ENCODE measurements at regions not wholly inside any gene's neighbourhood (a gene's known extent, or its start where the extent isn't known, plus 50 kb on each side); places are given as distances from the start of the nearest gene placed in this dataset.

DNA sequence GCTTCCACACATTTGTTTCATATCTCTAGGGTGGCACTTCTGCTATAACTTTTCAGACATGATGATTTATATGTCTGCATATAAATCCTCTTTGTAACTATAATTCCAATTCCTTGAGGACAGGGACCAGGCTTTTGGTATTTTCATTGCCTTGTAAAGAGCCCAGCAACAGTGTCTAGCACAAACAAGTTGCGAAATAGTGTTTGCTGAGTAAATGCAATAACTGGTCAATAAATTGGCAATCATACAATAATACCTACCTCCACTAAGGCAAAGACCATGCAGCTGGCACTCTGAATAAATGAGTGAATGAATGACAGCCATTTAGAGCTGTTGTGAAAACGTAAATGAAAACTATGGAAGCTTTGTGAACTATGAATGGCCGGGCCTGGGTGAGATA is 564.0 kb upstream of the ZNF462 start:
- Histone ChIP-seq H3K23ac (ENCODE audit: low read length in 2 of 2) (no peak overlapping the region), H4K91ac (ENCODE audit: low read length) (no peak overlapping the region), H2BK15ac (ENCODE audit: low read depth, poor library complexity, severe bottlenecking) (no peak overlapping the region), H3K27me3 (ENCODE audit: control insufficient read depth in 1 of 2, insufficient read depth in 1 of 2, low read length in 2 of 2) (no peaks in the 10 kb centered on the region), H3K79me1 (replicated peaks; ENCODE audit: low read length, poor library complexity, severe bottlenecking) (no peaks in the 10 kb centered on the region), H3K18ac (ENCODE audit: low read depth in 1 of 2, low read length in 2 of 2) (no peak overlapping the region), H3K9ac (ENCODE audit: low read length) (no peak overlapping the region), H3K27ac (ENCODE audit: low read length, poor library complexity, severe bottlenecking) (no peak overlapping the region), H2BK12ac (ENCODE audit: low read length in 2 of 2) (no peak overlapping the region), H3K36me3 (ENCODE audit: control insufficient read depth in 1 of 2, insufficient read depth in 2 of 2, low read depth in 1 of 2, low read length in 2 of 2) (no peaks in the 10 kb centered on the region), H3K14ac (ENCODE audit: low read length in 2 of 2) (no peak overlapping the region), H2AFZ (ENCODE audit: low read depth, low read length) (no peak overlapping the region), H2BK5ac (ENCODE audit: low read depth, low read length, poor library complexity, severe bottlenecking) (no peak overlapping the region), H4K8ac (ENCODE audit: low read length) (no peak overlapping the region), H3K4me3 (ENCODE audit: insufficient read depth in 1 of 2, low read depth in 1 of 2, low read length in 2 of 2) (no peak overlapping the region), H3K4me1 (ENCODE audit: control insufficient read depth, insufficient read depth, low read depth, low read length) (no peaks in the 10 kb centered on the region), H3K9me3 (ENCODE audit: control insufficient read depth, low read length) (no peaks in the 10 kb centered on the region), H3K4ac (ENCODE audit: low read depth in 1 of 2, low read length in 2 of 2) (no peak overlapping the region), H2AK5ac (ENCODE audit: low read length, severe bottlenecking) (no peak overlapping the region), H3K4me2 (ENCODE audit: low read length, poor library complexity, severe bottlenecking) (no peak overlapping the region), H2BK120ac (ENCODE audit: low read depth, low read length) (no peak overlapping the region)
- WGBS: 82% methylated on average over 3 of the region's 3 CpGs
- no peak for DNase-seq

DNA sequence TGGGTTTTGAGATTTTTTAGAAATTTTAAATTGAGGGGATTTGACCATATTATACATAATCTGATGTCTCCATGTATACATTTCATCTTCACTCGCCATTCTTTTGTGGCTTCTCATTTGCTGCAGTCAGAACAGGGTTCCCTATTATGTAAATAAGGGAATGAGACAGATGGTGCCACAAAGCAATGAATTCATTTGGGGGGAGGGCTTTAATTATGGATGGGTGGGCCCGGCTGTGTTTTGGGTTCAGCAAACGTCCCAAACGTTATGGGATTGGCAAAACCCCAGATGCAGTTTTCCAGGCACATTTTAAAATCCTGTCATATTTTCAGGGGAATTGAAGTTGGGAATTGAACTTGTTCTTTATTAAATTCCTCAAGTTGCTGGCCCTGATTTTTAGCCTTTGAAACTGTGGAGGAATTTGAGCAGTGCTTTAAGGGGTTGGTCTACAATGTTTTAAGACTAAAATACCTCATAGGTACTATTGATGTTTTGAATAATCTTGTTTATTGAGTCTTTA is 558.5 kb upstream of the ZNF462 start:
- Histone ChIP-seq H3K27ac (ENCODE audit: low read length, poor library complexity, severe bottlenecking) (no peak overlapping the region), H3K4ac (ENCODE audit: low read depth in 1 of 2, low read length in 2 of 2) (no peak overlapping the region), H3K4me3 (ENCODE audit: insufficient read depth in 1 of 2, low read depth in 1 of 2, low read length in 2 of 2) (no peak overlapping the region), H3K9ac (ENCODE audit: low read length) (no peak overlapping the region), H3K4me2 (ENCODE audit: low read length, poor library complexity, severe bottlenecking) (no peak overlapping the region), H2AFZ (ENCODE audit: low read depth, low read length) (no peak overlapping the region), H3K23ac (ENCODE audit: low read length in 2 of 2) (no peak overlapping the region), H4K91ac (ENCODE audit: low read length) (no peak overlapping the region), H2BK12ac (ENCODE audit: low read length in 2 of 2) (no peak overlapping the region), H3K18ac (ENCODE audit: low read depth in 1 of 2, low read length in 2 of 2) (no peak overlapping the region), H3K14ac (ENCODE audit: low read length in 2 of 2) (no peak overlapping the region), H3K79me1 (replicated peaks; ENCODE audit: low read length, poor library complexity, severe bottlenecking) (no peaks in the 10 kb centered on the region), H2AK5ac (ENCODE audit: low read length, severe bottlenecking) (no peak overlapping the region), H3K9me3 (ENCODE audit: control insufficient read depth, low read length) (no peaks in the 10 kb centered on the region), H3K4me1 (ENCODE audit: control insufficient read depth, insufficient read depth, low read depth, low read length) (no peaks in the 10 kb centered on the region), H2BK15ac (ENCODE audit: low read depth, poor library complexity, severe bottlenecking) (no peak overlapping the region), H2BK120ac (ENCODE audit: low read depth, low read length) (no peak overlapping the region), H2BK5ac (ENCODE audit: low read depth, low read length, poor library complexity, severe bottlenecking) (no peak overlapping the region), H3K27me3 (ENCODE audit: control insufficient read depth in 1 of 2, insufficient read depth in 1 of 2, low read length in 2 of 2) (no peaks in the 10 kb centered on the region), H3K36me3 (ENCODE audit: control insufficient read depth in 1 of 2, insufficient read depth in 2 of 2, low read depth in 1 of 2, low read length in 2 of 2) (no peaks in the 10 kb centered on the region), H4K8ac (ENCODE audit: low read length) (no peak overlapping the region)
- no peak for DNase-seq
- WGBS: 84% methylated on average over 4 of the region's 4 CpGs

DNA sequence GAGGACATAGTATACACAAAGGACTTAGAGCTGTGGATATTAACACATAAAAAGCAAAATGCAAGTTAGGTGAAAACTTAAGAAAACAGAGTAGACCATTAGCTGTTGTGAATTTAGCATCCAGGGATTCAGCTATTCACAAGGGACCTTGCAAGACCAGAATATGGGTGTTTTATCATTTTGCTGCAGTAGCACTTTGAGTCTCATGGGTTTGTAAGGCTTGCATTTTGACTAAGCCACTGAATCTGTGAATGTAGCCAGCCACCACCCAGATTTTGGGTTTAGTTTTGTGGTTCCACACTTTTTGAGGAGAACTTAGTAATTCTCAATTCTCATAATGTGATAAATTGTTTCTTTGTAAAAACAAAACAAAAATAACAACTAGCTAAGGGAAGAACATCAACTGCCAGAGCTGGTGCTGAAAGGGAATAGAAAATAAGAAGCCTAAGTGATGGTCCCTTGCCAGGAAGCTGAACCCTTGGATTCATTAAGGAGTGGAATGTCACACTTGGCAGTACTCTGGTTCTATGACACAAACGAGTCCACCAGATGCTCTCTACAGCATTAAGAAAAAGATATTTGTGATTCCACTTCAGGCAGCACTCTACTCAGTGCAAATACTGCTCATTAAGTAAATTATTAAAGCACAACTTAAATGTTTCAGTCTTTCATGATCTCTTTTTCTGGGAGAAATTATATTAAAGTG is 557.4 kb upstream of the ZNF462 start:
- no peak for DNase-seq
- WGBS: 50% methylated on average over 1 of the region's 1 CpG
- no peaks in the 10 kb centered on the region for H3K36me3 ChIP-seq (ENCODE audit: control insufficient read depth in 1 of 2, insufficient read depth in 2 of 2, low read depth in 1 of 2, low read length in 2 of 2)

DNA sequence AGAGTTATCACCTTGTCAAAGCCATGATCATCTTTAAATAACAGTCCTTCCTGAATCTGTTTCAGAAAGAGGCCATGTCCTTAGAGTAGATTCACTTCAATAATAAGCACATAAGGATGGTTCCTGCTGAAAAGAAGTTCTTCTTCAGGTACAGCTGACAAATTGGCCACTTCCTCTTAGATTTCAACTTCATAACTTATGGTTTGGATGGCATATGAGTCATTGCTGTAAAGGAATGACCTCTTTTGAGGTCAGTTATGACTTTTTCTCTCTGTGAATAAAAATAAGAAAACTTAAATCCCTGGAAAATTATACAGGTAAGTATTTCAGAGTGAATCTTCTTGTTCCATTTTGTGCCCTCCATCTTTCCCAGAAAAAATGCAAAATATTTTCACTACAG is 555.3 kb upstream of the ZNF462 start:
- Histone ChIP-seq H3K27ac (ENCODE audit: low read length, poor library complexity, severe bottlenecking) (no peak overlapping the region), H4K91ac (ENCODE audit: low read length) (no peak overlapping the region), H3K14ac (ENCODE audit: low read length in 2 of 2) (no peak overlapping the region), H3K4me3 (ENCODE audit: insufficient read depth in 1 of 2, low read depth in 1 of 2, low read length in 2 of 2) (no peak overlapping the region), H2BK12ac (ENCODE audit: low read length in 2 of 2) (no peak overlapping the region), H2AFZ (ENCODE audit: low read depth, low read length) (no peak overlapping the region), H3K4me2 (ENCODE audit: low read length, poor library complexity, severe bottlenecking) (no peak overlapping the region), H2BK120ac (ENCODE audit: low read depth, low read length) (no peak overlapping the region), H3K23ac (ENCODE audit: low read length in 2 of 2) (no peak overlapping the region), H2AK5ac (ENCODE audit: low read length, severe bottlenecking) (no peak overlapping the region), H4K8ac (ENCODE audit: low read length) (no peak overlapping the region), H3K18ac (ENCODE audit: low read depth in 1 of 2, low read length in 2 of 2) (no peak overlapping the region), H3K4ac (ENCODE audit: low read depth in 1 of 2, low read length in 2 of 2) (no peak overlapping the region), H3K9me3 (ENCODE audit: control insufficient read depth, low read length) (peaks cover 2% of the 10 kb centered on the region), H3K4me1 (ENCODE audit: control insufficient read depth, insufficient read depth, low read depth, low read length) (no peaks in the 10 kb centered on the region), H3K79me1 (replicated peaks; ENCODE audit: low read length, poor library complexity, severe bottlenecking) (no peaks in the 10 kb centered on the region), H2BK15ac (ENCODE audit: low read depth, poor library complexity, severe bottlenecking) (no peak overlapping the region), H3K27me3 (ENCODE audit: control insufficient read depth in 1 of 2, insufficient read depth in 1 of 2, low read length in 2 of 2) (no peaks in the 10 kb centered on the region), H3K9ac (ENCODE audit: low read length) (no peak overlapping the region), H3K36me3 (ENCODE audit: control insufficient read depth in 1 of 2, insufficient read depth in 2 of 2, low read depth in 1 of 2, low read length in 2 of 2) (no peaks in the 10 kb centered on the region), H2BK5ac (ENCODE audit: low read depth, low read length, poor library complexity, severe bottlenecking) (no peak overlapping the region)
- no peak for DNase-seq

More for the DNA sequence above, 557.4 kb upstream of the ZNF462 start:
- Histone ChIP-seq H2BK5ac (ENCODE audit: low read depth, low read length, poor library complexity, severe bottlenecking) (no peak overlapping the region), H3K18ac (ENCODE audit: low read depth in 1 of 2, low read length in 2 of 2) (no peak overlapping the region), H2AK5ac (ENCODE audit: low read length, severe bottlenecking) (no peak overlapping the region), H3K4me2 (ENCODE audit: low read length, poor library complexity, severe bottlenecking) (no peak overlapping the region), H3K27me3 (ENCODE audit: control insufficient read depth in 1 of 2, insufficient read depth in 1 of 2, low read length in 2 of 2) (no peaks in the 10 kb centered on the region), H3K9me3 (ENCODE audit: control insufficient read depth, low read length) (no peaks in the 10 kb centered on the region), H2AFZ (ENCODE audit: low read depth, low read length) (no peak overlapping the region), H4K91ac (ENCODE audit: low read length) (no peak overlapping the region), H3K4me3 (ENCODE audit: insufficient read depth in 1 of 2, low read depth in 1 of 2, low read length in 2 of 2) (no peak overlapping the region), H3K4me1 (ENCODE audit: control insufficient read depth, insufficient read depth, low read depth, low read length) (no peaks in the 10 kb centered on the region), H2BK120ac (ENCODE audit: low read depth, low read length) (no peak overlapping the region), H2BK15ac (ENCODE audit: low read depth, poor library complexity, severe bottlenecking) (no peak overlapping the region), H3K4ac (ENCODE audit: low read depth in 1 of 2, low read length in 2 of 2) (no peak overlapping the region), H3K14ac (ENCODE audit: low read length in 2 of 2) (no peak overlapping the region), H3K9ac (ENCODE audit: low read length) (no peak overlapping the region), H2BK12ac (ENCODE audit: low read length in 2 of 2) (no peak overlapping the region), H4K8ac (ENCODE audit: low read length) (no peak overlapping the region), H3K27ac (ENCODE audit: low read length, poor library complexity, severe bottlenecking) (no peak overlapping the region), H3K23ac (ENCODE audit: low read length in 2 of 2) (no peak overlapping the region), H3K79me1 (replicated peaks; ENCODE audit: low read length, poor library complexity, severe bottlenecking) (no peaks in the 10 kb centered on the region)

Measured in mesenchymal stem cell (in vitro differentiated cells and primary cell).